Neural cell (in vitro differentiated cells): ENCODE measurements at regions not wholly inside any gene's neighbourhood (a gene's known extent, or its start where the extent isn't known, plus 50 kb on each side); places are given as distances from the start of the nearest gene placed in this dataset.

Source experiments
- H2AFZ ChIP-seq: fragments of 200-600, 300-800 bp; sonication (generic), shearing (Covaris generic); 2 replicates; pipeline ENCODE4 v1.6.0; 2014; ENCODE audit warnings: low read depth, mild to moderate bottlenecking, antibody characterized with exemption, low read length, moderate library complexity
- H3F3A ChIP-seq: fragments of 200-600 bp; shearing (Covaris generic); 2 replicates; pipeline ENCODE4 v1.6.1; 2016; ENCODE audit warnings: mild to moderate bottlenecking, moderate library complexity, mixed read lengths, antibody characterized with exemption, low read length; ENCODE audit not compliant: insufficient read depth, poor library complexity, severe bottlenecking
- H3K27ac ChIP-seq: fragments of 200-600, 300-800 bp; sonication (generic), shearing (Covaris generic); 2 replicates; pipeline ENCODE4 v1.5.1; 2014; ENCODE audit warnings: mild to moderate bottlenecking, low read length, moderate library complexity
- H3K27me3 ChIP-seq: fragments of 300-800, 200-600 bp; sonication (generic), shearing (Covaris generic); 2 replicates; pipeline ENCODE4 v1.6.0; 2014; ENCODE audit warnings: mild to moderate bottlenecking, low read depth, low read length, moderate library complexity; ENCODE audit not compliant: insufficient read depth
- H3K36me3 ChIP-seq: fragments of 300-800, 200-600 bp; sonication (generic), shearing (Covaris generic); 2 replicates; pipeline ENCODE4 v1.5.1; 2014; ENCODE audit warnings: mild to moderate bottlenecking, antibody characterized with exemption, low read length, moderate library complexity; ENCODE audit not compliant: insufficient read depth
- H3K4me2 ChIP-seq: fragments of 300-800, 200-600 bp; sonication (generic), shearing (Covaris generic); 2 replicates; pipeline ENCODE4 v1.6.0; 2014; ENCODE audit warnings: mild to moderate bottlenecking, low read length
- H3K4me3 ChIP-seq: fragments of 300-800, 200-600 bp; sonication (generic), shearing (Covaris generic); 2 replicates; pipeline ENCODE4 v1.5.1; 2014; ENCODE audit warnings: mild to moderate bottlenecking, low read length, moderate library complexity
- H3K79me2 ChIP-seq: fragments of 200-600 bp; shearing (Covaris generic); replicated peaks from 2 replicates; pipeline ENCODE4 v1.6.0; 2014; ENCODE audit warnings: mild to moderate bottlenecking, low read length, moderate library complexity; ENCODE audit not compliant: insufficient read depth
- H3K9ac ChIP-seq: fragments of 300-800, 200-600 bp; sonication (generic), shearing (Covaris generic); 2 replicates; pipeline ENCODE4 v1.6.1; 2016; ENCODE audit warnings: mild to moderate bottlenecking, low read length, mixed read lengths
- H3K9me2 ChIP-seq: fragments of 200-600 bp; shearing (Covaris generic); 2 replicates; pipeline ENCODE4 v1.6.1; 2016; ENCODE audit warnings: mild to moderate bottlenecking, low read length, mixed read lengths; ENCODE audit not compliant: insufficient read depth
- H3K9me3 ChIP-seq: fragments of 200-600, 300-800 bp; sonication (generic), shearing (Covaris generic); 2 replicates; pipeline ENCODE4 v1.6.1; 2016; ENCODE audit warnings: mild to moderate bottlenecking, mixed run types, low read length, moderate library complexity, mixed read lengths
- H4K20me1 ChIP-seq: fragments of 200-600 bp; shearing (Covaris generic); 2 replicates; pipeline ENCODE4 v1.6.1; 2016; ENCODE audit warnings: mild to moderate bottlenecking, mixed run types; ENCODE audit not compliant: insufficient read depth
- EP300 ChIP-seq: fragments of 450-650 bp; conservative IDR thresholded peaks from 2 replicates; pipeline ENCODE4 v1.6.1; 2014; ENCODE audit warnings: antibody characterized with exemption, mild to moderate bottlenecking, moderate library complexity; ENCODE audit not compliant: poor library complexity, severe bottlenecking
- EZH2 ChIP-seq: fragments of 200-600, 300-800 bp; shearing (Covaris generic), sonication (generic); IDR thresholded peaks from 2 replicates; pipeline ENCODE4 v1.6.1; 2014; ENCODE audit warnings: antibody characterized with exemption, low read length, borderline replicate concordance, mild to moderate bottlenecking; ENCODE audit not compliant: insufficient read depth, poor library complexity, severe bottlenecking
- MXI1 ChIP-seq: fragments of 450-650 bp; conservative IDR thresholded peaks from 2 replicates; pipeline ENCODE4 v1.6.1; 2014; ENCODE audit warnings: antibody characterized with exemption, mild to moderate bottlenecking; ENCODE audit not compliant: poor library complexity, severe bottlenecking
- POLR2AphosphoS5 ChIP-seq: IDR thresholded peaks from 2 replicates; pipeline ENCODE4 v1.6.1; 2012
- RAD21 ChIP-seq: fragments of 450-650 bp; conservative IDR thresholded peaks from 2 replicates; pipeline ENCODE4 v1.6.1; 2014; ENCODE audit warnings: antibody characterized with exemption, mild to moderate bottlenecking, moderate library complexity
- SMC3 ChIP-seq: fragments of 450-650 bp; conservative IDR thresholded peaks from 2 replicates; pipeline ENCODE4 v1.6.1; 2014; ENCODE audit warnings: antibody characterized with exemption, mild to moderate bottlenecking, moderate library complexity; ENCODE audit not compliant: poor library complexity
- TAF1 ChIP-seq: IDR thresholded peaks from 2 replicates; pipeline ENCODE4 v1.6.1; 2012; ENCODE audit warnings: low read depth
- TF ChIP-seq, protein P1 (sequence below): fragments of 450-650 bp; IDR thresholded peaks from 2 replicates; pipeline ENCODE4 v1.5.1; 2014; ENCODE audit warnings: antibody characterized with exemption, mild to moderate bottlenecking, moderate library complexity; ENCODE audit not compliant: poor library complexity, severe bottlenecking
- TF ChIP-seq, protein P2 (sequence below): IDR thresholded peaks from 2 replicates; pipeline ENCODE4 v1.6.1; 2012; ENCODE audit warnings: borderline replicate concordance

DNA sequence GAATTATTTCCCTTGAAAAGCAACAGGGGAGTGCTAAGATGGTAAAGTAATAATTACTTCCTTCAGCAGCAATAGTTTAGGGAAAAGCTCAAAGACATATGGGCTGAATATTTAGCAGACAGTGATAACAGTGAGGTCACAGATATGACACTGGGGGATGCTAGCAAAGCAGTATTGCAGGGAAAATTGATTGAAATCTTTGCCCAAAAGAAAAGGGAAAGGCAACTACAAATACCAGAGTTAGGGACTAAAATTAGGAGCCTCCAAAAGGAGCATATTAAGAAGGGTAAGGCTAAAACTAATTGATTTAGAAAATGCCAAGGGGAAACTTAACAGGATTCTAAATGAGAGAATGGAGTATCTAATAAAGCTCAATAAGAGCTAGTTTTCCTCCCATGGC is 1191.3 kb upstream of the TENM3 start:
- Histone ChIP-seq H2AFZ (no peak overlapping the region), H3K4me2 (no peak overlapping the region), H3K27ac (no peak overlapping the region), H3F3A (no peaks in the 10 kb centered on the region), H3K9ac (no peak overlapping the region), H3K9me2 (no peaks in the 10 kb centered on the region), H3K27me3 (no peaks in the 10 kb centered on the region), H3K9me3 (no peaks in the 10 kb centered on the region), H3K79me2 (no peaks in the 10 kb centered on the region), H3K4me3 (no peak overlapping the region), H3K36me3 (no peaks in the 10 kb centered on the region), H4K20me1 (no peaks in the 10 kb centered on the region)
- TF ChIP-seq EZH2, result no peak
- TF ChIP-seq SMC3, result no peak
- TF ChIP-seq MXI1, result no peak
- no peak for TF ChIP-seq TAF1
- no peak for TF ChIP-seq EP300
- TF ChIP-seq RAD21, result no peak
- TF ChIP-seq, protein P1, sequence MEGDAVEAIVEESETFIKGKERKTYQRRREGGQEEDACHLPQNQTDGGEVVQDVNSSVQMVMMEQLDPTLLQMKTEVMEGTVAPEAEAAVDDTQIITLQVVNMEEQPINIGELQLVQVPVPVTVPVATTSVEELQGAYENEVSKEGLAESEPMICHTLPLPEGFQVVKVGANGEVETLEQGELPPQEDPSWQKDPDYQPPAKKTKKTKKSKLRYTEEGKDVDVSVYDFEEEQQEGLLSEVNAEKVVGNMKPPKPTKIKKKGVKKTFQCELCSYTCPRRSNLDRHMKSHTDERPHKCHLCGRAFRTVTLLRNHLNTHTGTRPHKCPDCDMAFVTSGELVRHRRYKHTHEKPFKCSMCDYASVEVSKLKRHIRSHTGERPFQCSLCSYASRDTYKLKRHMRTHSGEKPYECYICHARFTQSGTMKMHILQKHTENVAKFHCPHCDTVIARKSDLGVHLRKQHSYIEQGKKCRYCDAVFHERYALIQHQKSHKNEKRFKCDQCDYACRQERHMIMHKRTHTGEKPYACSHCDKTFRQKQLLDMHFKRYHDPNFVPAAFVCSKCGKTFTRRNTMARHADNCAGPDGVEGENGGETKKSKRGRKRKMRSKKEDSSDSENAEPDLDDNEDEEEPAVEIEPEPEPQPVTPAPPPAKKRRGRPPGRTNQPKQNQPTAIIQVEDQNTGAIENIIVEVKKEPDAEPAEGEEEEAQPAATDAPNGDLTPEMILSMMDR, result no peak
- TF ChIP-seq POLR2AphosphoS5, result no peak
- TF ChIP-seq, protein P2, sequence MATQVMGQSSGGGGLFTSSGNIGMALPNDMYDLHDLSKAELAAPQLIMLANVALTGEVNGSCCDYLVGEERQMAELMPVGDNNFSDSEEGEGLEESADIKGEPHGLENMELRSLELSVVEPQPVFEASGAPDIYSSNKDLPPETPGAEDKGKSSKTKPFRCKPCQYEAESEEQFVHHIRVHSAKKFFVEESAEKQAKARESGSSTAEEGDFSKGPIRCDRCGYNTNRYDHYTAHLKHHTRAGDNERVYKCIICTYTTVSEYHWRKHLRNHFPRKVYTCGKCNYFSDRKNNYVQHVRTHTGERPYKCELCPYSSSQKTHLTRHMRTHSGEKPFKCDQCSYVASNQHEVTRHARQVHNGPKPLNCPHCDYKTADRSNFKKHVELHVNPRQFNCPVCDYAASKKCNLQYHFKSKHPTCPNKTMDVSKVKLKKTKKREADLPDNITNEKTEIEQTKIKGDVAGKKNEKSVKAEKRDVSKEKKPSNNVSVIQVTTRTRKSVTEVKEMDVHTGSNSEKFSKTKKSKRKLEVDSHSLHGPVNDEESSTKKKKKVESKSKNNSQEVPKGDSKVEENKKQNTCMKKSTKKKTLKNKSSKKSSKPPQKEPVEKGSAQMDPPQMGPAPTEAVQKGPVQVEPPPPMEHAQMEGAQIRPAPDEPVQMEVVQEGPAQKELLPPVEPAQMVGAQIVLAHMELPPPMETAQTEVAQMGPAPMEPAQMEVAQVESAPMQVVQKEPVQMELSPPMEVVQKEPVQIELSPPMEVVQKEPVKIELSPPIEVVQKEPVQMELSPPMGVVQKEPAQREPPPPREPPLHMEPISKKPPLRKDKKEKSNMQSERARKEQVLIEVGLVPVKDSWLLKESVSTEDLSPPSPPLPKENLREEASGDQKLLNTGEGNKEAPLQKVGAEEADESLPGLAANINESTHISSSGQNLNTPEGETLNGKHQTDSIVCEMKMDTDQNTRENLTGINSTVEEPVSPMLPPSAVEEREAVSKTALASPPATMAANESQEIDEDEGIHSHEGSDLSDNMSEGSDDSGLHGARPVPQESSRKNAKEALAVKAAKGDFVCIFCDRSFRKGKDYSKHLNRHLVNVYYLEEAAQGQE, result no peak

DNA sequence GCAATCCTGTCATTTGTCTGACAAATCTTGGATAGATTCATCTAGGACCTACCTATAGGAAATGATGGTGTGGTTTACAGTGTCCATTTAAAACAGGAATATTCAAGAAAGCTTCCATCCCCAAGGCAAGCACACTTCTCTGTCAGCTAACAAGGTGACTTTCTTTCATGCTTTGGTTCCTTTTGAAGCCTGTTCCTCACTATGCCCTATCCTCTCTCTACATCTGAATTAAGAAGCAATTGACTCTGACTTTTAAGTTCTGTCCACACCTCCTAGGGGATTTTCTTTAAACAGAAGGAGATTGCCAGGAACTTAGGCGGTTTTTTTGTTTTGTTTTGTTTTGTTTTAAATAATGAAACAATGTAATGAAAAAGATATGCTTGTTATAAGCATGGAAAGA is 1181.4 kb upstream of the TENM3 start:
- Histone ChIP-seq H3K27ac (no peak overlapping the region), H3K27me3 (no peaks in the 10 kb centered on the region), H3K4me2 (no peak overlapping the region), H3K79me2 (no peaks in the 10 kb centered on the region), H3K9ac (no peak overlapping the region), H4K20me1 (no peaks in the 10 kb centered on the region), H3K9me2 (no peaks in the 10 kb centered on the region), H2AFZ (no peak overlapping the region), H3F3A (no peaks in the 10 kb centered on the region), H3K4me3 (no peak overlapping the region), H3K9me3 (no peaks in the 10 kb centered on the region), H3K36me3 (no peaks in the 10 kb centered on the region)
- TF ChIP-seq POLR2AphosphoS5, result no peak
- TF ChIP-seq EP300, result no peak
- TF ChIP-seq RAD21, result no peak
- TF ChIP-seq SMC3, result no peak
- no peak for TF ChIP-seq MXI1
- TF ChIP-seq, protein P2, result no peak
- TF ChIP-seq EZH2, result no peak
- TF ChIP-seq, protein P1, result no peak
- TF ChIP-seq TAF1, result no peak
